Activated CD4-positive, alpha-beta T cell treated with anti-CD3 and anti-CD28 coated beads, Interleukin-2, amount 50 U/mL, for 4 hours (primary cell): ENCODE measurements at regions not wholly inside any gene's neighbourhood (a gene's known extent, or its start where the extent isn't known, plus 50 kb on each side); places are given as distances from the start of the nearest gene placed in this dataset.

Experiments used
- DNase-seq, 2 experiments: peaks; one replicate each; pipeline ENCODE4 v3.0.0-alpha.2; 2020

- no peak for DNase-seq
Measured at GRCh38 chr13:106433066-106433465, 102.4 kb downstream of the EFNB2 start.

- no peak for DNase-seq
Measured at GRCh38 chr13:106432636-106433035, 102.8 kb downstream of the EFNB2 start.

- DNase-seq, result no peak
Measured at GRCh38 chr13:106426909-106427308, 108.6 kb downstream of the EFNB2 start.

GRCh38 chr13:106425661-106426060, 109.8 kb downstream of the EFNB2 start:
- DNase-seq, result no peak

GRCh38 chr13:106424805-106425204, 110.7 kb downstream of the EFNB2 start:
- no peak for DNase-seq

- DNase-seq, result no peak
Measured at GRCh38 chr13:106423530-106423929, 111.9 kb downstream of the EFNB2 start.

GRCh38 chr13:106418556-106418955, 116.9 kb downstream of the EFNB2 start:
- DNase-seq, result no peak

GRCh38 chr13:106417467-106418110, 117.9 kb downstream of the EFNB2 start:
- no peak for DNase-seq

- DNase-seq, result no peak
Measured at GRCh38 chr13:106416645-106417044, 118.8 kb downstream of the EFNB2 start.

GRCh38 chr13:106415971-106416370, 119.5 kb downstream of the EFNB2 start:
- no peak for DNase-seq

- no peak for DNase-seq
Measured at GRCh38 chr13:106415442-106415841, 120.0 kb downstream of the EFNB2 start.

- no peak for DNase-seq
Measured at GRCh38 chr13:106407338-106407737, 128.1 kb downstream of the EFNB2 start.

GRCh38 chr13:106405731-106406130, 129.7 kb downstream of the EFNB2 start:
- no peak for DNase-seq

- no peak for DNase-seq
Measured at GRCh38 chr13:106403280-106403679, 132.2 kb downstream of the EFNB2 start.

GRCh38 chr13:106402866-106403265, 132.6 kb downstream of the EFNB2 start:
- DNase-seq, result no peak

GRCh38 chr13:106401081-106401480, 134.4 kb downstream of the EFNB2 start:
- DNase-seq, result no peak

GRCh38 chr13:106400289-106400688, 135.2 kb downstream of the EFNB2 start:
- no peak for DNase-seq

- no peak for DNase-seq
Measured at GRCh38 chr13:106398289-106398688, 137.2 kb downstream of the EFNB2 start.

- no peak for DNase-seq
Measured at GRCh38 chr13:106393776-106394175, 141.7 kb downstream of the EFNB2 start.

GRCh38 chr13:106391681-106392080, 143.8 kb downstream of the EFNB2 start:
- DNase-seq, result no peak

- no peak for DNase-seq
Measured at GRCh38 chr13:106391271-106391670, 144.2 kb downstream of the EFNB2 start.

- DNase-seq, result no peak
Measured at GRCh38 chr13:106390367-106390766, 145.1 kb downstream of the EFNB2 start.

- no peak for DNase-seq
Measured at GRCh38 chr13:106385654-106386053, 149.8 kb downstream of the EFNB2 start.

GRCh38 chr13:106384516-106384915, 150.9 kb downstream of the EFNB2 start:
- DNase-seq, result no peak

GRCh38 chr13:106383791-106384190, 151.7 kb downstream of the EFNB2 start:
- DNase-seq, result no peak
